Endothelial cell (in vitro differentiated cells): ENCODE measurements at regions not wholly inside any gene's neighbourhood (a gene's known extent, or its start where the extent isn't known, plus 50 kb on each side); places are given as distances from the start of the nearest gene placed in this dataset.
A peak's percentile ranks its signal among the peaks of the same experiment; 100 is the strongest.

Experiments
- DNase-seq: peaks from one replicate; pipeline ENCODE4 v3.0.0; 2021; ENCODE audit warnings: low spot score
- H3K27ac Mint-ChIP-seq: one replicate; pipeline ENCODE4 v1.8.0; 2021; ENCODE audit warnings: mixed read lengths, inconsistent platforms; ENCODE audit not compliant: unreplicated experiment
- H3K27me3 Mint-ChIP-seq: one replicate; pipeline ENCODE4 v1.8.0; 2021; ENCODE audit warnings: mild to moderate bottlenecking, moderate library complexity, mixed read lengths, inconsistent platforms; ENCODE audit not compliant: unreplicated experiment
- H3K36me3 Mint-ChIP-seq: one replicate; pipeline ENCODE4 v1.8.0; 2021; ENCODE audit warnings: mild to moderate bottlenecking, low read depth, mixed read lengths, inconsistent platforms; ENCODE audit not compliant: unreplicated experiment
- H3K4me1 Mint-ChIP-seq: one replicate; pipeline ENCODE4 v1.8.0; 2021; ENCODE audit warnings: mild to moderate bottlenecking, mixed read lengths, inconsistent platforms; ENCODE audit not compliant: unreplicated experiment
- H3K4me3 Mint-ChIP-seq: one replicate; pipeline ENCODE4 v1.8.0; 2021; ENCODE audit warnings: mild to moderate bottlenecking, mixed read lengths, inconsistent platforms; ENCODE audit not compliant: unreplicated experiment
- H3K9me3 Mint-ChIP-seq: one replicate; pipeline ENCODE4 v1.8.0; 2021; ENCODE audit warnings: mixed read lengths, inconsistent platforms; ENCODE audit not compliant: unreplicated experiment
- TF ChIP-seq, protein P1 (sequence below): fragments of 200-600 bp; sonication (generic); IDR thresholded peaks from one replicate; pipeline ENCODE4 v1.5.0; 2021; ENCODE audit warnings: antibody characterized with exemption; ENCODE audit not compliant: unreplicated experiment

DNA sequence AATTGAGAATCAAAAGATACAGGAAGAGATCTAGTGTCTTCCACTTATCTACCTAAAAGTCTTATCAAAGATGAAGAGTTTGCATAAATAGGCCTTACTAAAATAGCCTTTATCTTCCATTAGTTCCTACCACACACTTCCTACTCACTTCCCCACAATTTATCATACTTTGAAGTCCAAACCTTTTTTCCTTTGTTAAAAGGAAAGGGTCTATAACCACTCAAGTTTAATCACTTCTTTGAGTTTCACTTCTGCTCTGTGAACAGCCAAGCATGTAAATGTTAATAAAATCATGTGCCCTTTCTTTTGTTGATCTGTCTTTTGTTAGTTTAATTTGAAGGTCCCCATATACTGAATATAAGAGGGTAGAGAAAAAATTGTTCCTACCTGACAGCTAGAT is 114.5 kb downstream of the PHLDA1 start:
- H3K4me3 Mint-ChIP-seq = no peak overlapping the region
- DNase-seq = no peak

DNA sequence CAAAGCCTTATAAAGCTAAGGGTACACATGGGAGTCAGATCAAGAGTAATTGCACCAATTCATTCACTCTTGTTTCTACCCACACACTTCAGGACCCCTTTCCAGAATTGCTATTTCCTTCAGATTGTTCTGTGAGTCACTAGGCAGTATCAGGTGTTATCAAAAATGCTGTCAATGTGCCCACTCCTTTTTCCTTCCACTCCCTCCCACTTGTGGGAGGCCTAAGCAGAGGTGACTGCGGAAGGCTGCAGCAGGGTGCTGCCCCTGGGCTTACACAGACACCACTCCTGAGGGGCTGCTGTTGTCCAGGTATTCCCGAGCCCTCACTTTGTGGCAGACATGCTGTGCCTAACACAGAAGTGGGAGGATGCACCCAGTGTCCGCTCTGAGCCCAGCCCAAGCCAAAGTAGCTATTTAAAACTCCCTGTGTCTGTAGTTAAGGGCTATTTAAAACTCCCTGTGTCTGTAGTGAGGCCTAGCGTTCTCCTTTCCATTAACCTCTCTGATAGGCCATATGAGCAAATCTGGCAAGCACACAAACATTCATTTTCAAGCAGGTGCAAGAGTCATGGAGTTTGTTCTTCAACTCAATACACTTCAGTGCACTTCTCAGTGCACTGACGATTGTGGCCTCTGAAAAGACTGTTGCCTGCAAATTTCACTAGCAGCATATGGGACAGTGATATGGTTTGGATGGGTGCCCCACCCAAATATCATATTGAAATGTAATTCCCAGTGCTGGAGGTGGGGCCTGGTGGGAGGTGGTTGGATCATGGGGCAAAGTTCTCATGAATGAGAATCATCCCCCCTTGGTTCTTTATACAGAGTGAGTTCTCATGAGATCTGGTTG is 117.8 kb downstream of the PHLDA1 start:
- Mint-ChIP-seq H3K36me3 (no peaks in the 10 kb centered on the region), H3K4me3 (no peak overlapping the region), H3K4me1 (peaks cover 22% of the 10 kb centered on the region), H3K9me3 (no peaks in the 10 kb centered on the region), H3K27ac (no peak overlapping the region), H3K27me3 (no peaks in the 10 kb centered on the region)
- TF ChIP-seq, protein P1, sequence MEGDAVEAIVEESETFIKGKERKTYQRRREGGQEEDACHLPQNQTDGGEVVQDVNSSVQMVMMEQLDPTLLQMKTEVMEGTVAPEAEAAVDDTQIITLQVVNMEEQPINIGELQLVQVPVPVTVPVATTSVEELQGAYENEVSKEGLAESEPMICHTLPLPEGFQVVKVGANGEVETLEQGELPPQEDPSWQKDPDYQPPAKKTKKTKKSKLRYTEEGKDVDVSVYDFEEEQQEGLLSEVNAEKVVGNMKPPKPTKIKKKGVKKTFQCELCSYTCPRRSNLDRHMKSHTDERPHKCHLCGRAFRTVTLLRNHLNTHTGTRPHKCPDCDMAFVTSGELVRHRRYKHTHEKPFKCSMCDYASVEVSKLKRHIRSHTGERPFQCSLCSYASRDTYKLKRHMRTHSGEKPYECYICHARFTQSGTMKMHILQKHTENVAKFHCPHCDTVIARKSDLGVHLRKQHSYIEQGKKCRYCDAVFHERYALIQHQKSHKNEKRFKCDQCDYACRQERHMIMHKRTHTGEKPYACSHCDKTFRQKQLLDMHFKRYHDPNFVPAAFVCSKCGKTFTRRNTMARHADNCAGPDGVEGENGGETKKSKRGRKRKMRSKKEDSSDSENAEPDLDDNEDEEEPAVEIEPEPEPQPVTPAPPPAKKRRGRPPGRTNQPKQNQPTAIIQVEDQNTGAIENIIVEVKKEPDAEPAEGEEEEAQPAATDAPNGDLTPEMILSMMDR = no peak
- no peak for DNase-seq

More for the DNA sequence above, 114.5 kb downstream of the PHLDA1 start:
- Mint-ChIP-seq H3K27ac (no peak overlapping the region), H3K36me3 (no peaks in the 10 kb centered on the region), H3K9me3 (no peaks in the 10 kb centered on the region), H3K27me3 (peaks cover 2% of the 10 kb centered on the region), H3K4me1 (peaks cover 11% of the 10 kb centered on the region)
- TF ChIP-seq, protein P1 = no peak

DNA sequence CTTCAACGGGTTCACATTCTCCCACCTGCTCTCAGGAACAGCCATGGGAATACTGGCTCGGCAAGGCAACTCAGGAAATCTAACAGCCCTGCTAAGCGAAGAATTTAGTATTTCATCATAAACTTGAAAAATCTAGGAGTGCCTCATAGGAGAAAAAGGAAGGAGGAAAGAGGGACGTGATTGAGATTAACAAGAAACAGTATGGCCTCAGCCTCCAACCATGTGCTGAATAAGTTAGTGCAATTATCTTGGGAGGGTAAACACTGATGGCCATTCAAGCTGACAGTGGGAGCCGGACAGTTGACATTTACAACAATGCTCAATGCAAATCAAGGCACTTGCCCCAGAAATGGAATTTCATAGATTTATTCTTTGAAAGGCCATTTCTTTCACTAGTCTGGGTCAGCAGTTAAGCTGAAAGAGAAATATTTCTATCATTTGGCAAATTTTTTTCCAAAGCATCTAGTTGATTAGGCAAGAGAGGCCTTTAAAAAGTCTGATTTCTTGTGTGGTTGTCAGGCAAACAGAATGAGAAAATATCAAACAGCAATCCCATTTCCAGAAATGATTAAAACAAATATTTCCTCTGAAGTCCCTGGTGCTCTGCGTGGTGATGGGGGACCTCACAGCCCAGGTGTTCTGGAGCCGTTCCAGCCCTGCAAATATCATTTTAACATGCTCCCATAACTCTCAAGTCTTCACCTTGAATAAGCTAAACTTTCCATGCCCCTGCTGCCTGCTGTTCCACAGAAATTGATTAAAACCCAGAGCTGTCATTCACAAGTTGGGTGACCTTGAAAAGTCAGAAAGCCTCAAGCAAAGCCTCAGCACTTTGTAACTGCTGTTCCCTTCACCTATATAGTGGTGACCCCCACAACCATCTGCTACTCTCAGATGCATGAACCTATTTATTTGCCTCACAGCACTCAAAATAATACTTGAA is 121.6 kb downstream of the PHLDA1 start:
- no peak overlapping the region for H3K4me3 Mint-ChIP-seq
- TF ChIP-seq, protein P1 = no peak
- H3K36me3 Mint-ChIP-seq = no peaks in the 10 kb centered on the region
- H3K4me1 Mint-ChIP-seq = peaks cover 13% of the 10 kb centered on the region
- H3K27me3 Mint-ChIP-seq = no peaks in the 10 kb centered on the region
- no peak for DNase-seq
- no peaks in the 10 kb centered on the region for H3K9me3 Mint-ChIP-seq
- H3K27ac Mint-ChIP-seq = peak overlapping the region; percentile 75

DNA sequence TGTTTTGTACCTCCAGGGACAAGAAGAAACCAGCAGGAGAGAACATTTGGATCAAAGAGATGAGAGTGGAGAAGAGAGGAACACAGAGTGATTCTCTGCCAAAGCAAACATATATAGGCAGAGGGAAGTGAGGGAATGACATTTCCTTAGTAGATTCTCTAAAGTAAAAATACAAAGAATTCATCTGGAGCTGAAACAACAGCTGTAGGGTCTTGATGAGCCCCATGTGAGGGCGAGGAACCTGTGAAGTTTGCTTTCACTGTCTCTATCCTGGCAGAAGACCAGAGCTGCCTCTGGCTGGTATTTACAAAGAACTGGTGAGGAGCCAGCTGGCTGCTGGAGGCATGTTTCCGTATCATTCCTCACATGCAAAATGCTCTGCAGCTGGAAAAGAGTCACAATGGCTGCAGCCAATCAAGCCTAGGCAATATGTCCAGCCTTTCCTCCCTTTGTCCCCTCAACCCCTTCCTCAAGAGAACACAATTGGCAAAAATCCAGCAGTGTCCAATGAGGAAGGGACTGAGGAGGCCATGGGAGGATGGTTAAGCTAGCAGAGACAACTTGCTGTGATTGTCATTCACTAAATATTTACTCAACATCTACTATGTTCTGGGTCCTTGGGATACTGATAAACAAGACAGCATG is 122.5 kb downstream of the PHLDA1 start:
- Mint-ChIP-seq H3K4me1 (peaks cover 13% of the 10 kb centered on the region), H3K36me3 (no peaks in the 10 kb centered on the region), H3K4me3 (no peak overlapping the region), H3K27ac (peak overlapping the region; percentile 75), H3K9me3 (no peaks in the 10 kb centered on the region), H3K27me3 (no peaks in the 10 kb centered on the region)
- peak; percentile 9 for DNase-seq
- TF ChIP-seq, protein P1 = no peak
